Stimulated activated CD4-positive, alpha-beta T cell treated with anti-CD3 and anti-CD28 coated beads, Interleukin-2, amount 100 ng/mL, for 24 hours (primary cell): ENCODE measurements at regions not wholly inside any gene's neighbourhood (a gene's known extent, or its start where the extent isn't known, plus 50 kb on each side); places are given as distances from the start of the nearest gene placed in this dataset.
"Not testable (repeated sequence)": the region's sequence is repeated elsewhere in the genome, so short reads cannot be mapped to it uniquely, and the experiment has no call there.

Experiments
- DNase-seq, 2 donors: peaks; one replicate each; pipeline ENCODE4 v3.0.0-alpha.2; 2020

- no peak for DNase-seq
These were observed 288.2 kb upstream of the UGT8 start for GRCh38 chr4:114310296-114310925.

GRCh38 chr4:114311787-114312186, 286.8 kb upstream of the UGT8 start:
- no peak for DNase-seq

GRCh38 chr4:114312338-114312737, 286.3 kb upstream of the UGT8 start:
- DNase-seq = no peak

GRCh38 chr4:114316789-114317188, 281.8 kb upstream of the UGT8 start:
- DNase-seq = no peak

- DNase-seq = no peak
These were observed 281.0 kb upstream of the UGT8 start for GRCh38 chr4:114317564-114317963.

GRCh38 chr4:114318309-114318708, 280.3 kb upstream of the UGT8 start:
- DNase-seq = no peak

GRCh38 chr4:114320126-114320525, 278.5 kb upstream of the UGT8 start:
- DNase-seq = no peak

GRCh38 chr4:114321366-114321765, 277.2 kb upstream of the UGT8 start:
- no peak for DNase-seq

GRCh38 chr4:114323841-114324240, 274.8 kb upstream of the UGT8 start:
- DNase-seq = no peak

GRCh38 chr4:114326358-114326757, 272.2 kb upstream of the UGT8 start:
- no peak for DNase-seq

- no peak for DNase-seq
These were observed 266.5 kb upstream of the UGT8 start for GRCh38 chr4:114332119-114332518.

GRCh38 chr4:114334363-114334762, 264.2 kb upstream of the UGT8 start:
- not testable (repeated sequence) for DNase-seq

- no peak for DNase-seq
These were observed 263.7 kb upstream of the UGT8 start for GRCh38 chr4:114334884-114335330.

- no peak for DNase-seq
These were observed 263.3 kb upstream of the UGT8 start for GRCh38 chr4:114335339-114335738.

- no peak for DNase-seq
These were observed 255.6 kb upstream of the UGT8 start for GRCh38 chr4:114343015-114343414.

- DNase-seq = no peak
These were observed 248.9 kb upstream of the UGT8 start for GRCh38 chr4:114349543-114350175.

GRCh38 chr4:114358901-114359300, 239.7 kb upstream of the UGT8 start:
- DNase-seq = no peak

GRCh38 chr4:114361249-114361648, 237.4 kb upstream of the UGT8 start:
- no peak for DNase-seq

GRCh38 chr4:114364857-114365256, 233.8 kb upstream of the UGT8 start:
- no peak for DNase-seq

- no peak for DNase-seq
These were observed 233.0 kb upstream of the UGT8 start for GRCh38 chr4:114365591-114365990.

GRCh38 chr4:114366368-114366767, 232.2 kb upstream of the UGT8 start:
- DNase-seq = no peak

GRCh38 chr4:114368751-114369150, 229.9 kb upstream of the UGT8 start:
- no peak for DNase-seq

GRCh38 chr4:114373508-114373907, 225.1 kb upstream of the UGT8 start:
- no peak for DNase-seq

- DNase-seq = no peak
These were observed 220.2 kb upstream of the UGT8 start for GRCh38 chr4:114378305-114378903.

- DNase-seq = no peak
These were observed 215.5 kb upstream of the UGT8 start for GRCh38 chr4:114383067-114383466.
